ENCODE measurements at regions not wholly inside any gene's neighbourhood (a gene's known extent, or its start where the extent isn't known, plus 50 kb on each side); places are given as distances from the start of the nearest gene placed in this dataset.

DNA sequence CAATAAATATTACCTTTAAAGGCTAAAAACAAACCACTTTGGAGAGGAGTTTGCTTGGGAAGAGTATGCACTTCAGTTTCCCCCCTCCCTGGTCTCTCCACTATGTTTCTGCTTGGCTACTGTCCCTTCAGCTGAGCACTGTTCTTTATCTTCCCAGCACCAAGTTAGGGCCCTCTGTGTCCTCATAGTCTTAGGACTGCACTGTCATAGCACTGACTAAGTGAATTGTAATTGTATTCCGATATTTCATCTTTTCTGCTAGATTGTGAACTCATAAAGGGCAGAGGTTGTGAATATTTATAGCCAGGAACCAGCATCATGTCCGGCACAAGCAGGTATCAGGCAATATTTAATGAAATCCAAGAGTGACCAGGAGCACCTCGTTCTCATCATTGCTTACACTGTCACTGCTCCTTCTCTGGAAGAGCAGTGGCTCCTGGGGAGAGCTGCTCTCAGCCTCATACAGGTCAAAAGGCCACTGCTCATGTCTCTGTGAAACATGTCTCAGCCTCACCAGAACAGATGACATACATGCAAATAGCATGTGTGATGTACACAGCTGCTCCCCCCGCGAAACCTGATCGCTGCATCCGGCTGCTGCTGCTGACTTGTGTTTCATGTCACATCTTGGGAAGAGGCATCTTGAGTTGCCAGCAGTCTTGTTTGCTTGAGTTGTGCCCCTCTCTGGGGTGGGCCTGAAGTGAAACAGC is 279.7 kb upstream of the MSX2 start:
- H3K27me3 ChIP-seq (ENCODE audit: control insufficient read depth in 1 of 2, insufficient read depth in 2 of 2, low read length in 2 of 2): no peaks in the 10 kb centered on the region
- WGBS, 2 donors: 82 to 83% methylated on average over 7 of the region's 7 CpGs
- H3K4me1 ChIP-seq (ENCODE audit: control insufficient read depth in 2 of 2, insufficient read depth in 2 of 2, low read length in 1 of 2): no peaks in the 10 kb centered on the region
- H3K36me3 ChIP-seq (ENCODE audit: control insufficient read depth in 2 of 2, insufficient read depth in 2 of 2, low read length in 1 of 2): no peaks in the 10 kb centered on the region
- no peak overlapping the region for H3K27ac ChIP-seq (ENCODE audit: low read depth in 2 of 2, low read length in 1 of 2)
- H3K9me3 ChIP-seq (ENCODE audit: control insufficient read depth in 2 of 2, insufficient read depth in 1 of 2, low read depth in 1 of 2, low read length in 1 of 2): no peaks in the 10 kb centered on the region
- H3K4me3 ChIP-seq (ENCODE audit: low read depth in 1 of 2, low read length in 2 of 2): no peak overlapping the region

DNA sequence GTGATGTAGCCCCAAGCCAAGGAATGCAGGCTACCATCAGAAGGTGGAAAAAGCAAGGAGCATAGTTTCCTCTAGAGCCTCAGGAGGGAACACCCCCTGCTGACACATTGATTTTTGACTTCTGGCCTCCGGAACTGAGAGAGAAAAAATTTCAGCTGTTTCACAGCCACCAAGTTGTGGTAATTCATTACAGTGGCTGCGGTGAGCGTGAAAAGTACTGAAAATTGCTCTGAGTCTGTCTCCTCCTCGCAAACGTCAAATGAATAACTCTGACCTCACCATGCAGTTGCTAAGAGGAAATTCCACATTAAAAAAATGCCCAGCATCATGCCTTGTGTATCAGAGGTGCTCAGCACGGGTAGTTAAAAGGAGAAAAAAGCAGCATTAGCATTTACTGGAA is 277.9 kb upstream of the MSX2 start:
- 65 to 83% methylated on average over 6 of the region's 6 CpGs for WGBS, 2 donors
- H3K9me3 ChIP-seq (ENCODE audit: control insufficient read depth in 2 of 2, insufficient read depth in 1 of 2, low read depth in 1 of 2, low read length in 1 of 2): no peaks in the 10 kb centered on the region
- no peak overlapping the region for H3K27ac ChIP-seq (ENCODE audit: low read depth in 2 of 2, low read length in 1 of 2)
- no peaks in the 10 kb centered on the region for H3K4me1 ChIP-seq (ENCODE audit: control insufficient read depth in 2 of 2, insufficient read depth in 2 of 2, low read length in 1 of 2)
- H3K27me3 ChIP-seq (ENCODE audit: control insufficient read depth in 1 of 2, insufficient read depth in 2 of 2, low read length in 2 of 2): no peaks in the 10 kb centered on the region
- no peak overlapping the region for H3K4me3 ChIP-seq (ENCODE audit: low read depth in 1 of 2, low read length in 2 of 2)
- H3K36me3 ChIP-seq (ENCODE audit: control insufficient read depth in 2 of 2, insufficient read depth in 2 of 2, low read length in 1 of 2): no peaks in the 10 kb centered on the region

DNA sequence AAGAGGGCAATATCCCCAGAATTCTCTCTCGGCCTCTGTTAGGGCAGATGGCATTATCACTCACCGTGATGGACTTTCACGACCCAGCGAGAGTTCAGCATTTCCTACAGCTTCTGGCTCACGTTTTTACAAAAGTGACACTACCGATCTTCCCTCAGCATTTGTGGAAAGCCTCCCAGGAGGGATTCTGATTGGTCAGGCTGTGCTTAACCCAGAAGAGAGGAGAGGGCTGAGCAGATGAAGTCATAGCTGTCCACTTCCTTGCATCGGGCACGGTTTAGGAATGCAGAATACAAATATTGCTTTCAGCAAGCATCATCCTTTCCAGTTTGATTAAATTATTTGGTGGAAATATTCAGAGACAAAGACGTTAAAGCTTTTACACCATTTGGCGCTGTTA is 277.4 kb upstream of the MSX2 start:
- Histone ChIP-seq H3K4me1 (ENCODE audit: control insufficient read depth in 2 of 2, insufficient read depth in 2 of 2, low read length in 1 of 2) (no peaks in the 10 kb centered on the region), H3K27ac (ENCODE audit: low read depth in 2 of 2, low read length in 1 of 2) (no peak overlapping the region), H3K27me3 (ENCODE audit: control insufficient read depth in 1 of 2, insufficient read depth in 2 of 2, low read length in 2 of 2) (no peaks in the 10 kb centered on the region), H3K9me3 (ENCODE audit: control insufficient read depth in 2 of 2, insufficient read depth in 1 of 2, low read depth in 1 of 2, low read length in 1 of 2) (no peaks in the 10 kb centered on the region), H3K36me3 (ENCODE audit: control insufficient read depth in 2 of 2, insufficient read depth in 2 of 2, low read length in 1 of 2) (no peaks in the 10 kb centered on the region), H3K4me3 (ENCODE audit: low read depth in 1 of 2, low read length in 2 of 2) (no peak overlapping the region)
- WGBS, 2 donors: 72 to 80% methylated on average over 10 of the region's 10 CpGs

DNA sequence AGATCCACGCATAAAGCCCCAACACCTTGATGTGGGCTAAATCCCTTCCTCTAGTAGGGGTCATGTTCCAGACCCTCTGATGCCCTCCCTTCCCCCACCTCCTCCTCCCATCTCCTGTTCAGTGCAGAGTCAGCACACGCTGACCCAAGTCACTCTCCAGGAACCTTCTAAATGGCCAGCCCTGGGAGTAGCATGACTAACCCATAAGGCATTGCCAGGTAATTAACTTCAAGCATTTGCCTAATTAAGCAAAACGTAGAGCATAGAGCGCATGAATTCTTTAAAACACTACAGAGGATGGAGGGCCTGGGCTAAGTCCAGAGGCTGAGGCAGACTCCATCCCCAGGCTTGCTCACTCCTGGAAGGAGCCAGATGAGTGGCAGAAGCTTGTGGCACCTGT is 276.3 kb upstream of the MSX2 start:
- no peak overlapping the region for H3K4me3 ChIP-seq (ENCODE audit: low read depth in 1 of 2, low read length in 2 of 2)
- 87 to 88% methylated on average over 4 of the region's 4 CpGs for WGBS, 2 donors
- H3K36me3 ChIP-seq (ENCODE audit: control insufficient read depth in 2 of 2, insufficient read depth in 2 of 2, low read length in 1 of 2): no peaks in the 10 kb centered on the region
- no peak overlapping the region for H3K27ac ChIP-seq (ENCODE audit: low read depth in 2 of 2, low read length in 1 of 2)
- H3K27me3 ChIP-seq (ENCODE audit: control insufficient read depth in 1 of 2, insufficient read depth in 2 of 2, low read length in 2 of 2): no peaks in the 10 kb centered on the region
- H3K4me1 ChIP-seq (ENCODE audit: control insufficient read depth in 2 of 2, insufficient read depth in 2 of 2, low read length in 1 of 2): no peaks in the 10 kb centered on the region
- H3K9me3 ChIP-seq (ENCODE audit: control insufficient read depth in 2 of 2, insufficient read depth in 1 of 2, low read depth in 1 of 2, low read length in 1 of 2): no peaks in the 10 kb centered on the region

DNA sequence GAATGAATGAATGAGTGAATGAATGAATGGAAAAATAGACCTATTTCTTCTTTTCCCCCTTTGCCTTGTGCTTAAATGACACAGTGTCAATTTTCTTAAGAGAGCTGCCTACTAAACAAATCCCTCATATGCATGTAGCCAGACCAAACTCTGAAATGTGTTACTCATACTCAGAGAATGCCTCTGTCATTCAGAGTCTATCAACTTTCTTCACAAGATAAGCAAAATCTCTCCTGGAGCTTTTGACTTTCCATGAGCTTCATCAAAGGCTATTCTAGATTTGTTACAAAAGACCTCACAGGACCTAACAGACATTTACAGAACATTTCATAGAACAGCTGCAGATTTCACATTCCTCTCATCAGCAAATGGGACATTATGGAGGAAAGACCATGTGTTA is 275.7 kb upstream of the MSX2 start:
- Histone ChIP-seq H3K4me3 (ENCODE audit: low read depth in 1 of 2, low read length in 2 of 2) (no peak overlapping the region), H3K36me3 (ENCODE audit: control insufficient read depth in 2 of 2, insufficient read depth in 2 of 2, low read length in 1 of 2) (no peaks in the 10 kb centered on the region), H3K27ac (ENCODE audit: low read depth in 2 of 2, low read length in 1 of 2) (no peak overlapping the region), H3K4me1 (ENCODE audit: control insufficient read depth in 2 of 2, insufficient read depth in 2 of 2, low read length in 1 of 2) (no peaks in the 10 kb centered on the region), H3K9me3 (ENCODE audit: control insufficient read depth in 2 of 2, insufficient read depth in 1 of 2, low read depth in 1 of 2, low read length in 1 of 2) (no peaks in the 10 kb centered on the region), H3K27me3 (ENCODE audit: control insufficient read depth in 1 of 2, insufficient read depth in 2 of 2, low read length in 2 of 2) (no peaks in the 10 kb centered on the region)

DNA sequence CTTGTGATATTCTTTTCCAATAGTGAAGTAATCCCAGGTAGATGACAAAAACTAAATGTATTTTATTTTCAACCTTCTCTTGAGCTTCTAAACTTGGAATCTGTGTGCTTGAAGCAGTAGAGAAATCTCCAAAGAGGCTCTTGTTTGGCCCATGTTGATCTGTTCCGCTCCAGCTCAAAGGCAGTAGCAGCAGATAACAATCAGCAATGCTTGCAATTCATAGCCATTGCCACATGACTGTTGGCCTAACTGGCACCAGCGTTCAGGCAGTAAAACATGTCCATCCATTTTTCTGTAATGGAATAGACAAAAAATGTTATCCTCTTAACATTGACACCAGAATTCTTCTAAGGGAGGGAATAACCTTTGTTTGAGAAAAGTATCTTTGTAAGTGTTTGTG is 270.7 kb upstream of the MSX2 start:
- Histone ChIP-seq H3K27me3 (ENCODE audit: control insufficient read depth in 1 of 2, insufficient read depth in 2 of 2, low read length in 2 of 2) (no peaks in the 10 kb centered on the region), H3K4me1 (ENCODE audit: control insufficient read depth in 2 of 2, insufficient read depth in 2 of 2, low read length in 1 of 2) (no peaks in the 10 kb centered on the region), H3K4me3 (ENCODE audit: low read depth in 1 of 2, low read length in 2 of 2) (no peak overlapping the region), H3K36me3 (ENCODE audit: control insufficient read depth in 2 of 2, insufficient read depth in 2 of 2, low read length in 1 of 2) (no peaks in the 10 kb centered on the region), H3K27ac (ENCODE audit: low read depth in 2 of 2, low read length in 1 of 2) (no peak overlapping the region), H3K9me3 (ENCODE audit: control insufficient read depth in 2 of 2, insufficient read depth in 1 of 2, low read depth in 1 of 2, low read length in 1 of 2) (peaks cover 0 to 2% of the 10 kb centered on the region in 2 donors)
- WGBS, 2 donors: 67 to 72% methylated on average over 2 of the region's 2 CpGs

DNA sequence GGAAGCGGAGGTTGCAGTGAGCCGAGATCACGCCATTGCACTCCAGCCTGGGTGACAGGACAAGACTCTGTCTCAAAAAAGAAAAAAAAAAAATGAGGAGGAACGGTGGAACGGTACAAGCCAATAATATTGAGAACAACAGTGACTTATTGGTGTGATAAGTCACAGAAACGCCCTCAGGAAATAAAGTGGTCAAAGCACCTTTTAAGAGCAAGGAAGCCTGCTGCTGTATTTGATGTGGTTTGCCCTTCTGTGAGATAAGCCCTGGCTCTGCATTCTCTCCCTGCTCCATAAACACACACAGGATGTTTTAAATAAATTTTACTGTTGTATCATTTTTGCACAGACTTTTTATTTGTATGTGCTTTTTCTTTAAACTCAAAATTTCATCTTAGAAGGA is 269.9 kb upstream of the MSX2 start:
- Histone ChIP-seq H3K4me1 (ENCODE audit: control insufficient read depth in 2 of 2, insufficient read depth in 2 of 2, low read length in 1 of 2) (no peaks in the 10 kb centered on the region), H3K27me3 (ENCODE audit: control insufficient read depth in 1 of 2, insufficient read depth in 2 of 2, low read length in 2 of 2) (no peaks in the 10 kb centered on the region), H3K36me3 (ENCODE audit: control insufficient read depth in 2 of 2, insufficient read depth in 2 of 2, low read length in 1 of 2) (no peaks in the 10 kb centered on the region), H3K9me3 (ENCODE audit: control insufficient read depth in 2 of 2, insufficient read depth in 1 of 2, low read depth in 1 of 2, low read length in 1 of 2) (peaks cover 0 to 2% of the 10 kb centered on the region in 2 donors), H3K27ac (ENCODE audit: low read depth in 2 of 2, low read length in 1 of 2) (no peak overlapping the region), H3K4me3 (ENCODE audit: low read depth in 1 of 2, low read length in 2 of 2) (no peak overlapping the region)
- 56 to 63% methylated on average over 6 of the region's 6 CpGs for WGBS, 2 donors

DNA sequence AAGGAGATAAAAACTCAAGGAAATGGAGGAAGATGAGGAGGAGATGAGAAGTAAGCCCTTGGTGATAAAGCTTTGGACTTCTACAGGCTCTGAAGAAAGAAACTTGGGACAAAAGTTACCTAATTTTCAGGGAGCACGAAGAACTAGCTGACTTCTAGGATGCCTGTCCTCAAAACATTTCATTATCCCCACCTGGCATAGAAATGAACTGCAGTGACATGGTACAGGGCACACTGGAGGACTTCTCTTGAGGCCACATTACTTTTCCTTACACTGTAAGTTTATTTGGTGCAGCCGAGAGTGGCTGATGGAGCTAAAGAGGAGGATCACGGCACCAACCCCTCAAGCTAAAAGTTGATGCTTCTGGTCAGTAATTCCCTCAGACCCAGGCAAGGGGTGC is 269.5 kb upstream of the MSX2 start:
- peaks cover 0 to 2% of the 10 kb centered on the region in 2 donors for H3K9me3 ChIP-seq (ENCODE audit: control insufficient read depth in 2 of 2, insufficient read depth in 1 of 2, low read depth in 1 of 2, low read length in 1 of 2)
- no peaks in the 10 kb centered on the region for H3K4me1 ChIP-seq (ENCODE audit: control insufficient read depth in 2 of 2, insufficient read depth in 2 of 2, low read length in 1 of 2)
- H3K27me3 ChIP-seq (ENCODE audit: control insufficient read depth in 1 of 2, insufficient read depth in 2 of 2, low read length in 2 of 2): no peaks in the 10 kb centered on the region
- 72 to 81% methylated on average over 3 of the region's 3 CpGs for WGBS, 2 donors
- H3K27ac ChIP-seq (ENCODE audit: low read depth in 2 of 2, low read length in 1 of 2): no peak overlapping the region
- H3K36me3 ChIP-seq (ENCODE audit: control insufficient read depth in 2 of 2, insufficient read depth in 2 of 2, low read length in 1 of 2): no peaks in the 10 kb centered on the region
- H3K4me3 ChIP-seq (ENCODE audit: low read depth in 1 of 2, low read length in 2 of 2): no peak overlapping the region

DNA sequence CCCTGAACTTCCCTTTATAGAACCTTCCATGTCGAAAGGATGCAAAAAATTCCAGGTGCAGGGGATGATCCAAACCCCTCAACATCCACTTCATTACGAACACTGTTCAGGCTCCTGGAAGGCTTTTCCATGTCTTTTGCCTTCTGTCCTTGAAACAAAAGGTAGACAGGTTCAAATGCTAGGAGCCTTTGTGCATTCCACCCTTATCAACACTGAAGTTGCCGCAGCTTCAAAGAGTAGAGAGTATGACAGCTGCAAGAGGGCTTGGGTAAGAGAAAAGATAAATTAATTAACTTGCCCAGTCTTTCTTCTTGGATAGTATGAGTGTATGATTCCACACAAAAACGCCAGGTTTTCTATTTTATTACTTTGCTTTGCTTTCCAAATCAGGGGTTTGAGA is 269.1 kb upstream of the MSX2 start:
- WGBS, 2 donors: 54 to 70% methylated on average over 4 of the region's 4 CpGs
- Histone ChIP-seq H3K4me1 (ENCODE audit: control insufficient read depth in 2 of 2, insufficient read depth in 2 of 2, low read length in 1 of 2) (peaks cover 0 to 2% of the 10 kb centered on the region in 2 donors), H3K27me3 (ENCODE audit: control insufficient read depth in 1 of 2, insufficient read depth in 2 of 2, low read length in 2 of 2) (no peaks in the 10 kb centered on the region), H3K27ac (ENCODE audit: low read depth in 2 of 2, low read length in 1 of 2) (no peak overlapping the region), H3K36me3 (ENCODE audit: control insufficient read depth in 2 of 2, insufficient read depth in 2 of 2, low read length in 1 of 2) (no peaks in the 10 kb centered on the region), H3K9me3 (ENCODE audit: control insufficient read depth in 2 of 2, insufficient read depth in 1 of 2, low read depth in 1 of 2, low read length in 1 of 2) (peaks cover 0 to 2% of the 10 kb centered on the region in 2 donors), H3K4me3 (ENCODE audit: low read depth in 1 of 2, low read length in 2 of 2) (no peak overlapping the region)

DNA sequence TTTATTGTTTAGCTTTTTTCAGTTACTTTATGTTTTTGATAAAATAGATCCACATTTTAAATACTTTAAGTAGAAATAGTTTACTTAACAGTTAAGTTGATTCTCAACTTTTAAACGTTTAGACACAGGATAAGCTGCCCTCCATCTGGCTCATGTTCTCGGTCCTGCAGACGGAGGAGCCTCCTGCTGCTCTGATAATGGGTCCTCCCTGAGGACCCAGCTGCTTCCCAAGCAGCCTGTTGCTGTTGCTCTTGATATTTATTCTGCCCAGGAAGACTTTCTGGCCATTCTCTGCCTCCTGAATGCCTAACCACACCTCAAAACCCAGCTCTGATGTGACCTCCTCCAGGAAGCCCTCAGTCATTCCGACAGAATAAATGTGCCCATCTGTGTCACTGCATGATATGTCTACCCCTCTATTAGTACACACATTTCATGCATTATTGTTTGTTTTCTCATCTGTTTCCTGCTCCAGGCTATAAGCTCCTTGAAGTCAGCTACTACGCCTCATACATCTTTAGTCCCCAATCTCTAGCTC is 267.2 kb upstream of the MSX2 start:
- Histone ChIP-seq H3K27me3 (ENCODE audit: control insufficient read depth in 1 of 2, insufficient read depth in 2 of 2, low read length in 2 of 2) (no peaks in the 10 kb centered on the region), H3K27ac (ENCODE audit: low read depth in 2 of 2, low read length in 1 of 2) (no peak overlapping the region), H3K36me3 (ENCODE audit: control insufficient read depth in 2 of 2, insufficient read depth in 2 of 2, low read length in 1 of 2) (no peaks in the 10 kb centered on the region), H3K4me1 (ENCODE audit: control insufficient read depth in 2 of 2, insufficient read depth in 2 of 2, low read length in 1 of 2) (peaks cover 0 to 2% of the 10 kb centered on the region in 2 donors), H3K4me3 (ENCODE audit: low read depth in 1 of 2, low read length in 2 of 2) (no peak overlapping the region), H3K9me3 (ENCODE audit: control insufficient read depth in 2 of 2, insufficient read depth in 1 of 2, low read depth in 1 of 2, low read length in 1 of 2) (peaks cover 0 to 2% of the 10 kb centered on the region in 2 donors)
- WGBS, 2 donors: 59 to 62% methylated on average over 5 of the region's 5 CpGs
